ENCODE measurements at regions not wholly inside any gene's neighbourhood (a gene's known extent, or its start where the extent isn't known, plus 50 kb on each side); places are given as distances from the start of the nearest gene placed in this dataset.

DNA sequence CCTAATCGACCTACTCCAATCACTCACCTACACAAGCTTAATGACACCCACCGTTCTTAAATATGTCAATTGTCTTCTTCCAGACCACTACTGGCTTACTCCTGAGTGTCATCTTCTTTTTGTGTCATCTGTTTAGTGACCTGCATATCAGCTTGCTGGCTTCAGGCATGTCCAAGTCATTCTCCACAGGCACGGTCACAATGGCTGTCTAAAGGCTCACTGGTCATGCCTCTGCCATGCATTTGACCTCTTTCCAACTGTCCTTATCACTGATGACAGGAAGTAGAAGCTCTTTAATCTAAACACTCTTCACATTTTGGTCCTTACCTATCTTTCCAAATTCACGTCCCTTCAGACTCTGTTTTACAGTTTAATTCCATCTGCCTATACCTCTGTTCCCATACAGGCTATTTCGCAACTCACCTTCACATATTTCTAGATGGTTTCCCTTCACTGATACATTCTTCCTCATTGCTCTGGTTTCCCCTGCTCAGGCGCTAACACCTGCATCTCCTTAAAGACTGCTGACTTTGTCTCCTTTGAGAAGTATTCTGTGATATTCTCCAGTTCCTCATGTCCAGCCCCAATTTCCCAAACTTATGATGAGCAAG lies 217.5 kb downstream of the TRIB2 start:
- DNase-seq, result no peak

DNA sequence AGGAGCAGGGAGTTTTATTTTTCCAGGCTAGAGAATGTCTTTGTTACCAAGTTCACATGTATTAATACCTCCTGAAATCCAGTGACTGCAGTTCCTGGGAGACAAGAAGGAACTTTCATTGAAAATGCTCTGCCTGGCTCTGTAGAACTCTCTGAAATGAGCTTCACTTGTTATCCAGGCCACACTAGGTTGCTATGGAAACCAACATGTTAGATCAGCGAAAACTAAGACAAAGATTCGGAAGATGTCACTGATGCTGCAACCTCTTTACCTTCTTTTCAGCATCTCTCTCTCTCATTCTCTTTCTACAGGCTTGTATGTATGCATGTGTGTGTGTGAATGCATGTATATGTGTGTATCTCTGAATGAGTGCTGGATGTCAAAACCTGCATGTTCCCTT lies 218.5 kb downstream of the TRIB2 start:
- no peak for DNase-seq

DNA sequence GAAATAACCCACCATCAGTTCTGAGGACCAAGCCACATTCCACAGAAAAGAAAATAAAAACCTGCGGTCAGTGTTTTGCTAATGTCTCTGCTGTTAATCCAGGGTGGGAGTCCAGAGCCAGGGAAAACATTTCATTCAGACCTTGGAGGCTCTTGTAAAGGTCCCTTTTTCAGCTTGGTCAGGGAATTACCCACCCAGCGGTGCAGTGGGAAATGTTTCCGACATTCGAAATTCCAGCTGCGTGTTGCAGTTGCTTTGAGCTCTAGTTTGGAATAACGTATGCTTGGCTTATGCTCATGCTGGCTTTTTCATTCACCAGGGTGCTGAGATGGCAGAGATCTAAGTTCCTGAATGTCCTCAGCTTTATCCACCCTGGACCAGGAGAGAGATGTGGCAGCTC lies 219.1 kb downstream of the TRIB2 start:
- no peak for DNase-seq

DNA sequence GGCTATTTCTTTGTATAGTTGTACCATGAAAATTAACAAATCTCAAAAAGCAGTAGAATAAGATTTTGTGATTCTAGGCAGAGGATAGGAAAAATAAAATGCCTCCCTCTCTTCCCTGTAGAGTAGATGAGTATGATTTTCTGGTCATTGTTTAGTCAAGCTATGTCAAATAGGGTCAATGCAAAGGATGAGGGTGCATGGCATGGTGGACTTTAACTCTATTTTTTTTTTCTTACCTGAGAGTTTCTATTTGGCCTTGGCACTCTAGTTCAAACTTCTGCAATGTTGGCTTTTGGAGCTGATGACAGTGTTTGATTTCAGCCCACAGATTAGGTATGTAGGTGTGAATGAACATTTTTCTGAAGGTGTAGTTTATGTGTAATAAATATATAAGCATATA lies 224.5 kb downstream of the TRIB2 start:
- DNase-seq, result no peak

DNA sequence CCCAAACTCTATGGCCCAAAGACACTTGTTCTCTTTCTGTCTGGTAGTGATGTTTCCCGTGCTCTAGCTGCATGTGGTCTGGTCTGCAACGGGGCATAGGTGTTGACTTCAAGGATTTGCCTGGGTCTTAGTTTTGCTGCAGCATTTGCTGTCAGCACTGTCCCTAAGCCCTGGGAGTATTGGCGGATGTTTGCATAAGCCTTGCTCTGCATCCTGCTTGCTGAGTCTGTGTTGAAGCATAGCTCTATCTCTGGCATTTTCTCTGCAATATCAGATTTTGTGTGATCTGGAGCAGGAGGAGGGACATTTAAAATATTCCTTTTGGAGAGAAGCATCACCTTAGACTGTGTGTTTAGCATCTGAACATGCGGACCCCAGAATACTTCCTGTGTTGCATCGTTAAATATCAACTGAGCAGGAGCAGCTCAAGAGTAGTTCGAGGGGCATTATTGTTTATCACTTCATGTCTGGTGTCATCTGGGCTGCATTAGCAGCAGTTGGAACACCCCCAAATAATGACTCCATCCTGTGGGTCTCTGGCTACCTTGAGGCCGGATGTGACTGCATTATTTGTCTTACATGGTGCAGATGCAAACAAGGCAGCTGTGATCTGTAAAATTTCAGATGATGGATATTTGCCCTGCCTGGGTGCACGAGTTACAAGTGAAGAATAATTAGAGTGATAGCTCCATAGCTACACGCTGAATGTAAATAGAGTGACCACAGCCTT lies 231.7 kb downstream of the TRIB2 start:
- DNase-seq, result no peak

DNA sequence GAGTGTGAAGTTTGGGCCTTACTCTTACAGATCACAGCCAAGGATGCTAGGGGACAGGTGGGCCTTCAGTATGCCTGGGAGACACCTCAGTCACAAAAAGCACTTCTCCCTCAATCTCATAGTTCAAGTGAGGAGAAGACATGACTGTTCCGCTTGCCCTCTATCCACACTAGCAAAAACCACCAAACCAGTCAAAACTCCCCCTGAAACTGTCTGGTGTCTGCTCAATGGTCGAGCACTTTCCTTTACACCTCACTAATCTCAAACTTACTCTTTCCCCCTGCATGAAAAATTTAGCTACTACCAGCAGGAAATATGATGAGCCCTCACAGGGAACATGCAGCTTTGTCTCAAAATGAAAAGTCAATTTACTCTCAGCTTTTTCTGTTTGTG lies 232.2 kb downstream of the TRIB2 start:
- DNase-seq, result no peak

DNA sequence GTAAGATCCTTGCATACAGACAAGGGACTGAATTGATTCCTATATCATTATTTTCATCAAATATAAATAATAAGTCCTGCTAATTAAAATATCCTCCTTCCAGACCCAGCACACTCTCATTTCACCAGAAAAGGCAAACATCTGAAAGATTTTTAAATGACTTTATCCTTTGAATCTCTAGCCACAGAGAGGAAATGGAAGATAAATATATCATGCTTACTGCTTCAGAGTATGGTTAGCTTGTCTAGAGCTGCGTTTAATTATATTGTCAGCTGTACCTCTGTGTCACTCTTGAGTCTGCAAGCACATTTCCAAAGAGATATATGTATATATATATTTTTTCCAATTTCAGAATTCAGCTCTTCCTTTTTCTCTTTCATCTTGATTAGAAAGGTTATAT lies 232.7 kb downstream of the TRIB2 start:
- DNase-seq, result no peak

DNA sequence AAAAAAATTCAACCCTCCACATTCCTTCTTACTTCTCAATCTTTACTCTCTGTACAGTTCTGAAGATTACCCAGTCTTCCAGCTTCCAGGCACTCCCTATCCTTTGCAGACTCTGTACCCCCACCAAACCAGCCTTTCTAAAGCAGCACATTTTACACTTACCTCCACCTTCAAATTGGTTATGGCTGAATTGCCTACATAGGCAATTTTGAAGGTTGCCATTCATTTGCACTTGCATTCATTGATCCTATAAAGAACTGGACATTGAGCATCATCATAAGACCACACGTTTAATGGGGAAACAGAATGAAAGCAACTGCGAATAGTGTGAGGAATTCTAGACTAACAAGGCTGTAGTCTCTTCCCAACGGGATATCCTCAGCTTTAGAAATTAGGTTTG lies 233.4 kb downstream of the TRIB2 start:
- DNase-seq, result no peak

DNA sequence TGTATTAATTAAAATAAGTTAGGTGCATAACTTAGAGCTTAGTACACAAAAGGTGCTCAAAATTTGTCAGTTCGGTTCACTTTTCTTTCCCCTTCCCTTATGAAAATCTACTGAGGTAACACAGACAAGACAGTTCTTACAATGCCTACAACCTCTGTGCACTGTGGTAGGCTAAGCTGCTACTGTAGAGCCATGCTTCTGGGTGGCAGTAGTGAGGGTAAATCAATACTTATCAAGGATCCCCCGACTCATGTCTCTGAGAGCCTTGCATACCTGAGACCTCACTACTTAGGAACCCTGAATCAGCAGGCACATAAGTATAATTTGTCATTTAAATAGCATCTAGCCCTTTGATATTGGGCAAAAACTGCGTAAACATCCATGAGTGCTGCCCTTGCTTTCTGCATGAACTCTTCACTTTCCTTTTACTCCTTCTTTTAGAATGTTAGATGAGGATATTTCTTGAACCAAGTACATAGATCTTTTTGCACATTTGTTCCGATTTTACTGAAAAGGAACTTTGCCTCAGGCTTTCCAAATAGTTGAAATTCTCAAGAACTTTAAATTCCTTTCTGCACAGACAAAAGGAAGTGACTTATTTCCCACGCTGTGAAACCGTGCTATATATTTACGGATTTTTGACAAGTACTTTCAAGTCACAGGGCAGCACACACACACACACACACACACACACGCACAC lies 234.4 kb downstream of the TRIB2 start:
- no peak for DNase-seq

DNA sequence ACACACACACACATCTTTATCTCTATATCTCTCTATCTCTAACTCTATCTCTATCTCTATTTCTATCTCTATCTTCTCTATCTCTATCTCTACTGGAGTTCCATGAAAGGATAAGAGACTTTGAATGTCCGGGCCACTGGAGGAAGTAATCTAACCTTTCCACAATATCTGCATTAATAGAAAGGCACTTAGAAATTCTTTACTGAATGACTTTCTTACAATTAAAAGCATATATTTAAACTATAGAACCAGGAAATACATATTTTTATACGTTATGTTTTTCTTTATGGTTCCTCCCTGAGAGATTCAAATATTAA lies 234.9 kb downstream of the TRIB2 start:
- no peak for DNase-seq

DNA sequence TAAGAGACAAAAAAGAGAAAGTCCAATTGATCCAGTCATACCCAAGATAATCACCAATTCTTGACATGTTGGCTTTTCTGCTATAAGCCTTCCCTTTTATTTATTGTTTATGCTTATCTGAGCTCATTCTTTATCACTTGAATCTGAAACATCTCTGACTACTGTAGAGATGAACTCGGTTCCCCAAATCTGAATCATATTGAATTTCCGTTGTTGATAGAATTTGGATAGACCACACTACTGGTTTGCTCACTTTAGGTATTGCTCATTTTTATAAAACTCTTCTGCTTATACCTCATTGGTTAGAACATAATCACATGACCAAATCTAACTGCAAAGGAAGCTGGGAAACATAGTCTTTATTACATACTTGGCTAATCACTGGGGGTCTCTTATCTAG lies 236.9 kb downstream of the TRIB2 start:
- DNase-seq, result no peak

DNA sequence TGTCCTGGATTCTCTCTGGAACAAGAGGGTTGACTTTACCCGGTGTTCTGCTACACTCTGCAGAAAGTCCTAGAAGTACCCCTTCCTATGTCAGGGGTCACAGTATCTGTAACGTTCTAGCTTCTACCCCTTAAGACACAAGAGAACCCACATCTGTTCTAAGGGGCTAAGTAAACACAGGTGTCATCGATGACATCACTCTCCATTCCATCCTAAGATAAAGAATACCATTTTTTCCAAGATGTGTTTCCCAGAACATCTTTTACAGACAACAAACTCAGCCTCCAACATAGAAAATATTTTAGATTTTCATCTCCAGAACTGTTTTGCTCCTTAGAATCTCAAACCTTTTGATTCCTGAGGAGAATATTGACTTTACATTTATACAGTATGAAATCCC lies 239.1 kb downstream of the TRIB2 start:
- no peak for DNase-seq

DNA sequence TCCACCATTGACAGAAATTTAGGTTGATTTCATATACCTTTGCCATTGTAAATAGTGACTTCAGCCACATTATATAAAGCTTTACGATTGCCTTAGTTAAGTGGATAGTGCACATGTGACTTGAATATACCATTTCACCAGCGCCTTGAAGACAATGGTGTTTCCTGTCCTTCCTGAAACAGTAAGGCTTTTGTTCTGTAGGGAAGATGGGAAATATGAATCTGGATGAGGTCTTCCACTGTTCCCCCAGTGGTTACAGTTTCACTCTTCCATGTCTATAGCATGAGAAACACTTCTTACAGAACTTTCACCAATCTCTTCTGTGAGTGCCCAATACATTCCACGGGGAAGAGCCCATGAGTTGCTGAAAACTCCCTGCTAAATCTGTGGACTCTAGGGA lies 240.5 kb downstream of the TRIB2 start:
- no peak for DNase-seq

DNA sequence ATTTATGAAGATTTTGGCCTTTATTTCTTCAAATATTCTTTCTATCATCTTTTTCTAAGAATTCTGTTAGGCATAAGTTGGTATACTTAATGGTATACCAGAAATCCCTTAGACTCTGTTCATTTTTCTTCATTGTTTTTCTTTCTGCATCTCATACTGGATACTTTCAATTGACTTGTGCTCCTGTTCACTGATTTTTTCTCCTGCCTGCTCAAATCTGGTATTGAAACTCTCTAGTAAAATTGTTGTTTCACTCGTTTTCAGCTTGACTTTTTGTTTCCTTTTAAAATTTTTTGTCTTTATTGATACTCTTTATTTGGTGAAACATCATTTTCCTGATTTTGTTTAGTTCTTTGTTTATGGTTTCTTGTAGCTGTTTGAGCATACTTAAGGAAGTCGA lies 243.2 kb downstream of the TRIB2 start:
- DNase-seq, result no peak

DNA sequence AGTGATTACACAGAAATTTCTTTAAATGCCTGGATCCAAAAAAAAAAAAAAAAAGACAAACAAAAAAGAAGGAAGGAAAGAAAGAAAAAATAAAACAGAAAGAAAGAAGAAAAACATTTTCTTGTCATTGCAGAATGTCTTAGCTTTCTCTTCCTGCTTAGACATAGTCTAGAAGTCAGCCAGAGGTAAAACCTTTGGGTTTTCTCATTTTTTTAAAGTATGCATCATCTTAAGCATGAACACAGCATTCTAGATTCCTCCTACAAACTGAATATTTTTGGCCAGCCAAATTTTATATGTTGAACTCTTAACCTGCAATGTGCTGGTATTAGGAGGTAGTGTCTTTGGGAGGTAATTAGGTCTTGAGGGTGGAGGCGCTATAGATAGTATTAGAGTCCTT lies 243.9 kb downstream of the TRIB2 start:
- no peak for DNase-seq

DNA sequence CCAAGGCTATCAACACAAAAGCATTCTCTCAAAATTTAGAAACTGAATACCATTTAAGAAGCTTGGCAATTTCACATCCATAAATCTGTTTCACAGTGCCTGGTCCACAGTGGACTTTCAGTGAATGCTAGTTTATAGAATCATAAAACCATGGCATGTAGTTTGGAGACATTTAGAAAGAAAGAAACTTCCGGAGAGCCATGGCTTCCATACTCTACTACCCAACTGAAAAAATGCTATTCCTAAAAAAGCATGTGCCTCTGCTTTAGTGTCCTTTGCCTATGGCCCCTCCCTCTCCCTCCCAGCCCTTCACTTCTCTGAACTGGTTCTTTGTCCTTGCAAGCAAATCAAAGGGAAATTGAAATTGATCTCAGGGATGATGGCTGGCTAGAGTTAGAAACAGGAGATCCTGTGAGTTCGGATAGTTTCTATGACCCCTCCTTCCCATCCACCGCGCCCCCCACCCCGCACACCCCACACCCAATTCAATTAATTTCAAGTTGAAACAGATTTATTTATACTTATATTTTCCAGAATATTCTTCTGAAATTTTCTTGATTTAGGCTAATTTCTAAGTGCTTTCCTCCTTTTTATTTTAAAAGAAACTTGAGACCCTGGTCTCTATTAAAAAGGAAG lies 248.3 kb downstream of the TRIB2 start:
- no peak for DNase-seq

DNA sequence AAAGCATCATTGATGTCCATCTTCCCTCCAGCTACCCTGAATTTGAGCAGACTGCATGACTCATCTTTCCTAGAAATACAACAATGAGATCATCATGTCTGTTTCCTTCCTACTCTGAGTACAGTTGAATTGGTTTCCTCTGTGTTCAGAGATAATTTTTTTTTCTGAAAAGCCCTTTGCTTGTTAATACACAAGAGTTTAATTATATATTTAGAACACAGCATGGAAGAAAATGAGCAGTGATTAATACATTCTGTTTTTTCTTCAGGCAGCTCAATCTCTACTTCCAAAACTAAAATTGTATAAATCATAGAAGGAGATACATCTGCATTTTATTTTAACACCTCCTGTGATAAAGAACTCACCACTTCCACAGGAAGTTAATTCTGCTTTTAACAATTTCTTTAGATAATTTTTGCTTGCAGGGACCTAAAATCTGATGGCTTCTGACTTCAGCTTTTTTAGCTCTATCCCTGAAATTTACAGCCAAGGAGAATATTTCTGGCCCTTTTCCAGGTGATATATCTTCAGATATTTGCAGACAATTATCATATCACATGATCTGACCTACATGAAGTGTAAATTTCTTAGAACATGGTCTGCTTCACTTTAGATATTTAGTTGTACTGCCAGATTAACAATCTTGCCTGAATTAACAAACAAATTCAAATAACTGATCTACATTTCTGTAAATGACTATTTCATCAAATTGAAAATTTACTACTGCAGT lies 249.0 kb downstream of the TRIB2 start:
- DNase-seq, result peak; percentile 52

DNA sequence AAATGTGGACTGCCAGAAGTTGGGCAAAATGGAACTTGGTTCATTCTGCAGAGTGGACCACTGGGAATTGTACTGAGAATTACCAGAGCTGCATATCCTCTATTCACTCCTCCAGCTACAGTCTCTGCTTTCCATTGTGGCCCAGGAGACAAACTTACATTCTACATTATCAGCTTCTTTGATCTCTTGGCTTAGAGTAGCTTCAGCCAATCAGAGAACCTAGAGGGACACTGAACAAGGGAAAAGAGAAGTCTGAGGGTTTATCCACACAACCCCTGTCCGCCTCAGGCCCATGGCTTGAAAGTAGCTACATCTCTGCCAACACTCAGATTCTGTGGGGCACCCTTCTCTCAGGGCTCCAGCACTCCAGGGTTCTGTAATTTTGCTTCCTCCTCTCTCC lies 251.1 kb downstream of the TRIB2 start:
- DNase-seq, result no peak

DNA sequence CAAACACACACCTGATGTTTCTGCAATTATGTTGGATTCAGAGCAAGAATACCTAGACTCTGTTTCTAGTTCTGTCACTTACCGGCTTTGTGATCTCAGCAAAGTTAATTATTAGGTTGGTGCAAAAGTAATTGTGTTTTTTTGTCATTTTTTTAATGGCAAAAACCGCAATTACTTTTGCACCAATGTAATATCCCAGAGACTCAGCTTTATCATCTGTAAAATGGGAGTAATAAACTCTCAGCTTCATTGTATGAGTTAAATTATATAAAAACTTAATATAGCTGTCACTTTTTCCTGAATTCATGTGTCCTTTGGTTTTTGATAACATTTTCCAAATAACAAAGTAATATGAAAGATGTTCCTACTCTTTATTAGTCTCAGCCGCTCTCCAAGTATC lies 251.7 kb downstream of the TRIB2 start:
- DNase-seq, result no peak

DNA sequence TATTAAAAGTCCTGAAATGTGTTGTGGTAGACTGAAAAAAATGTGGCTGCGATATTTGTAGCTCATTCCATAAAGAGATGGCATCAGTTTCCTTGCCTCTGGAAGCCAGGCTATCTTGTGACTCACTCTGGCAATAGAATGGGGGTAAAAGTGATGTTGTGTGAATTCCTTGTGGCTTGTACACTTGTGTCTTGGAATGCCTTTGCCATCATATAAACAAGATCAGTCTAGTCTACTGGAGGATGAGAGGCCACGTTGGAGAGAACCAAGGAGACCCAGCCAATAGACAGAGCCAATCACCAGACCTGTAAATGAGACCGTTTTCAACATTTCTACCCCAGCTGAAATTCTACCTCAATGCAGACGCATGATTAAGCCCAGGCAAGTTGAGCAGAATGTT lies 254.1 kb downstream of the TRIB2 start:
- DNase-seq, result no peak

DNA sequence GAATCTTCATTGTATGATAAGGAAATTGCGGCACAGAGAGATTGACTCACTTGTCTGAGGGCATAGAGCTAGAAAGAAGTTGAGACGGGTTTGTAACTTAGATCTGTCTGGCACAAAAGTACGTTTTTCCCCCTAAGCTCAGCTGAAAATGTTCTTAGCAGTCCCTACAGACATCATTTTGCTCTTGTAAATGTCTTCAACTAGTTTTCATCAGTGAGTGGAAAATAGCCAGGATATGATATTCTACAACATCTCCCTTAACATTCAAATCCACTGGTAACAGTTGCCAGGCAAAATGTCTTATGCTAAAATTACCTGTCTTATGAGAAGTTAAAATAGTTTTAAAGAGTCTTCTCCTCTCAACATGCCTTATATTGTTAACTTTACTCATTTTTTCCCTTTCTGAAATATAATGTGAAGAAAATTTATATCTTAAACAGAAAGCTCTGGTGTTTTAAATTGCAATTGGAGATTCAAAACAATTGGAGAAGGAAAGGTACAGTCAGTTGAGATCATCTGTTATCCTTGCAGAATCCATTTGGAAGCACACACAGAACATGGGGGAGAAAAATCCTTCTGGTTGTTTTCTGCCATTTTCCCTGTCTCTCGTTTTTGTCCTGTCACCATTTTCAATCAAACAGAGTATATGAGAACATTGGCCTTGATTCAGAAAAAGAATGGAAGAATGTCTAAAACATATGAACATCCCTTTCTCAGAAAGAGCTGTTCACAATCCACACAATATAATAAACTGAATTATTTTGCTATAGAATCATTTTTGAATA lies 255.0 kb downstream of the TRIB2 start:
- DNase-seq, result no peak

DNA sequence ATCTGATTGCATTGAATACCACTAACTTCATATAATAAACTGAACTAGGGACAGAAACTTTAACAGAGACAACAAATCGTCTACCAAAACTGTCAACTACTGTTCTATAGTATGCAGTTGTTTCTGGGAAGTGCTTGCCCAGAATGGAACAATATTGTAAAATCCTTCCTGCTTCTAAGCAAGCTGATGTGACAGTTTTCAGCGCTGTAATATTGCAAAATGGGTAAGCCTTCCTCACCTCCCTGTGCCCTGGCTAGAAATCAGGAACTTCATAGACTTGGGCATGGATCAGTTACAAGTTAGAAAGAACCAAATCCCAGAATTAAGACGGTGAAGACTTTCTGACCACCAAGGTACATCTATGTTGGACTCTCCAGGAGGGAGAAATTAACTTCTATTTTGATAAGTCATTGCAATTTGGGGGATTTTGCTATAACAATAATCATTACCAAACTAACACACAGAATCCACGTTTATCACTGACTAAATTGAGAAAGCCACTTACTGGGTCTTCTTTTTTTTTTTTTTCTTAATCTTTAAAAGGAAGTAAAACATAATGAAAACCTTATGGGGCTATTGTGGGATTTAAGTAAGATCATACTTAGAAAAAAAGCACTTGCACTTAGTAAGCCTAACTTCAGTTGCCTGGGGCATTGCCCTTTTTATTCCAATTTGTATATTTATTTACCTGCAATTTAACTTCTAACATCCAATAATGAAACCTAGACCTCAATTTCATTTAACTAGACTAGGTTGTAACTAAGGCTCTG lies 261.5 kb downstream of the TRIB2 start:
- peak; percentile 30 for DNase-seq

Data from suppressor macrophage treated with lipopolysaccharide for 4 hours (primary cell).